ENCODE measurements at regions not wholly inside any gene's neighbourhood (a gene's known extent, or its start where the extent isn't known, plus 50 kb on each side); places are given as distances from the start of the nearest gene placed in this dataset.

- TF ChIP-seq CSRNP3 (CRISPR knock-in tag; IDR thresholded peaks at IDR 0.05) (no peak), OSR1 (CRISPR knock-in tag; IDR thresholded peaks at IDR 0.05) (no peak), ESRRG (CRISPR knock-in tag; IDR thresholded peaks at IDR 0.05) (no peak), ZFP3 (CRISPR knock-in tag; IDR thresholded peaks at IDR 0.05) (no peak), ZFP30 (CRISPR knock-in tag; IDR thresholded peaks at IDR 0.05) (no peak), PPARA (CRISPR knock-in tag; IDR thresholded peaks at IDR 0.05; ENCODE audit: borderline replicate concordance) (no peak), ZC3H10 (CRISPR knock-in tag; IDR thresholded peaks at IDR 0.05) (no peak), ZNF565 (CRISPR knock-in tag; conservative IDR thresholded peaks at IDR 0.05; ENCODE audit: low read depth) (no peak), PATZ1 (CRISPR knock-in tag; IDR thresholded peaks at IDR 0.05; ENCODE audit: borderline replicate concordance) (no peak), ZNF8 (CRISPR knock-in tag; IDR thresholded peaks at IDR 0.05) (no peak), ISL1 (CRISPR knock-in tag; IDR thresholded peaks at IDR 0.05) (no peak), CREB5 (CRISPR knock-in tag; IDR thresholded peaks at IDR 0.05; ENCODE audit: low read depth) (no peak), GLIS3 (CRISPR knock-in tag; IDR thresholded peaks at IDR 0.05) (no peak), ZNF70 (CRISPR knock-in tag; IDR thresholded peaks at IDR 0.05) (no peak), RARB (CRISPR knock-in tag; IDR thresholded peaks at IDR 0.05) (no peak), ARNTL (CRISPR knock-in tag; IDR thresholded peaks at IDR 0.05; ENCODE audit: borderline replicate concordance, low read depth) (no peak), TSHZ2 (CRISPR knock-in tag; IDR thresholded peaks at IDR 0.05) (no peak), POU6F1 (CRISPR knock-in tag; IDR thresholded peaks at IDR 0.05; ENCODE audit: borderline replicate concordance, low read depth) (no peak)
- no peak for ATAC-seq
Observed at GRCh38 chr10:18786478-18786877, 127.2 kb downstream of the ARL5B start.

GRCh38 chr10:18793951-18794350, 134.7 kb downstream of the ARL5B start:
- TF ChIP-seq PATZ1 (CRISPR knock-in tag; IDR thresholded peaks at IDR 0.05; ENCODE audit: borderline replicate concordance) (no peak), CSRNP3 (CRISPR knock-in tag; IDR thresholded peaks at IDR 0.05) (no peak), ZC3H10 (CRISPR knock-in tag; IDR thresholded peaks at IDR 0.05) (no peak), ZNF8 (CRISPR knock-in tag; IDR thresholded peaks at IDR 0.05) (no peak), GLIS3 (CRISPR knock-in tag; IDR thresholded peaks at IDR 0.05) (no peak), RARB (CRISPR knock-in tag; IDR thresholded peaks at IDR 0.05) (no peak), POU6F1 (CRISPR knock-in tag; IDR thresholded peaks at IDR 0.05; ENCODE audit: borderline replicate concordance, low read depth) (no peak), TSHZ2 (CRISPR knock-in tag; IDR thresholded peaks at IDR 0.05) (no peak), BACH2 (CRISPR knock-in tag; IDR thresholded peaks at IDR 0.05; ENCODE audit: borderline replicate concordance) (no peak), TCF4 (CRISPR knock-in tag; IDR thresholded peaks at IDR 0.05; ENCODE audit: borderline replicate concordance) (no peak), ARNTL (CRISPR knock-in tag; IDR thresholded peaks at IDR 0.05; ENCODE audit: borderline replicate concordance, low read depth) (no peak), ISL1 (CRISPR knock-in tag; IDR thresholded peaks at IDR 0.05) (no peak), OSR1 (CRISPR knock-in tag; IDR thresholded peaks at IDR 0.05) (no peak)
- ATAC-seq: no peak
